RWPE2 (cell line): ENCODE measurements at regions not wholly inside any gene's neighbourhood (a gene's known extent, or its start where the extent isn't known, plus 50 kb on each side); places are given as distances from the start of the nearest gene placed in this dataset.
"Not testable (repeated sequence)": the region's sequence is repeated elsewhere in the genome, so short reads cannot be mapped to it uniquely, and the experiment has no call there.

Source experiments
- ATAC-seq: fragments of 200-7000 bp; cut with Tn5 transposase; 3 replicates; pipeline ENCODE4 v1.9.1; 2021; ENCODE audit warnings: low read depth
- DNase-seq: peaks from one replicate; pipeline ENCODE4 v3.0.0-alpha.2; 2020; ENCODE audit warnings: low spot score
- H3K27ac ChIP-seq: fragments of 450-650 bp; 2 replicates; pipeline ENCODE4 v1.5.1; 2017; ENCODE audit warnings: mild to moderate bottlenecking; ENCODE audit not compliant: poor library complexity, severe bottlenecking
- H3K27me3 ChIP-seq: fragments of 250-450 bp; sonication (Bioruptor Pico); 2 replicates; pipeline ENCODE4 v1.5.1; 2021; ENCODE audit warnings: mild to moderate bottlenecking, moderate library complexity; ENCODE audit not compliant: insufficient read depth, poor library complexity, severe bottlenecking
- H3K36me3 ChIP-seq: fragments of 250-450 bp; sonication (Bioruptor Pico); 2 replicates; pipeline ENCODE4 v1.5.1; 2020; ENCODE audit warnings: low read depth, mild to moderate bottlenecking, moderate library complexity
- H3K4me1 ChIP-seq: fragments of 250-450 bp; sonication (Bioruptor Pico); 2 replicates; pipeline ENCODE4 v1.5.1; 2021; ENCODE audit warnings: mild to moderate bottlenecking, moderate library complexity; ENCODE audit not compliant: insufficient read depth, poor library complexity, severe bottlenecking
- H3K4me3 ChIP-seq: fragments of 250-450 bp; sonication (Bioruptor Pico); 2 replicates; pipeline ENCODE4 v1.5.1; 2021; ENCODE audit warnings: mild to moderate bottlenecking, moderate library complexity; ENCODE audit not compliant: severe bottlenecking
- H3K9me3 ChIP-seq: fragments of 250-450 bp; sonication (Bioruptor Pico); 2 replicates; pipeline ENCODE4 v1.5.1; 2021; ENCODE audit warnings: mild to moderate bottlenecking, moderate library complexity; ENCODE audit not compliant: severe bottlenecking
- CTCF ChIP-seq: fragments of 450-650 bp; IDR thresholded peaks from one replicate; pipeline ENCODE4 v1.5.1; 2017; ENCODE audit warnings: mild to moderate bottlenecking, moderate library complexity; ENCODE audit not compliant: poor library complexity, severe bottlenecking

- Histone ChIP-seq H3K36me3 (no peaks in the 10 kb centered on the region), H3K27me3 (no peaks in the 10 kb centered on the region), H3K9me3 (no peaks in the 10 kb centered on the region), H3K27ac (no peak overlapping the region), H3K4me1 (no peaks in the 10 kb centered on the region), H3K4me3 (no peak overlapping the region)
- DNase-seq (no peak), ATAC-seq (no peak)
- TF ChIP-seq CTCF: no peak
These were observed 352.5 kb upstream of the C2CD4B start for GRCh38 chr15:62517541-62517940.

- ATAC-seq, H3K4me3 ChIP-seq, H3K9me3 ChIP-seq, H3K27ac ChIP-seq, H3K27me3 ChIP-seq, H3K4me1 ChIP-seq, DNase-seq, H3K36me3 ChIP-seq: not testable (repeated sequence)
These were observed 353.6 kb upstream of the C2CD4B start for GRCh38 chr15:62518666-62519065.

- H3K4me3 ChIP-seq: no peak overlapping the region
- H3K9me3 ChIP-seq: no peaks in the 10 kb centered on the region
- no peaks in the 10 kb centered on the region for H3K27me3 ChIP-seq
- ATAC-seq (no peak), DNase-seq (no peak)
- TF ChIP-seq CTCF: no peak
- H3K36me3 ChIP-seq: no peaks in the 10 kb centered on the region
- H3K27ac ChIP-seq: no peak overlapping the region
- no peaks in the 10 kb centered on the region for H3K4me1 ChIP-seq
These were observed 354.8 kb upstream of the C2CD4B start for GRCh38 chr15:62519900-62520299.

GRCh38 chr15:62520887-62521286, 355.8 kb upstream of the C2CD4B start:
- no peak for TF ChIP-seq CTCF
- Histone ChIP-seq H3K9me3 (no peaks in the 10 kb centered on the region), H3K4me3 (no peak overlapping the region), H3K27me3 (no peaks in the 10 kb centered on the region), H3K27ac (no peak overlapping the region), H3K4me1 (no peaks in the 10 kb centered on the region), H3K36me3 (no peaks in the 10 kb centered on the region)
- no peak for ATAC-seq
- no peak for DNase-seq

GRCh38 chr15:62521396-62521795, 356.3 kb upstream of the C2CD4B start:
- no peaks in the 10 kb centered on the region for H3K9me3 ChIP-seq
- no peak for DNase-seq
- TF ChIP-seq CTCF: no peak
- no peak overlapping the region for H3K4me3 ChIP-seq
- H3K4me1 ChIP-seq: no peaks in the 10 kb centered on the region
- no peaks in the 10 kb centered on the region for H3K36me3 ChIP-seq
- H3K27me3 ChIP-seq: no peaks in the 10 kb centered on the region
- no peak for ATAC-seq
- H3K27ac ChIP-seq: no peak overlapping the region
